GM08714 (cell line): ENCODE measurements at regions not wholly inside any gene's neighbourhood (a gene's known extent, or its start where the extent isn't known, plus 50 kb on each side); places are given as distances from the start of the nearest gene placed in this dataset.
"Not testable (repeated sequence)": the region's sequence is repeated elsewhere in the genome, so short reads cannot be mapped to it uniquely, and the experiment has no call there.

Source experiments
- H3K4me3 ChIP-seq: fragments of 200-500 bp; sonication (Bioruptor generic); 2 replicates; pipeline ENCODE4 v1.5.1; 2014; ENCODE audit warnings: mild to moderate bottlenecking, low read length, inconsistent platforms
- ZNF274 ChIP-seq: IDR thresholded peaks from 2 replicates; pipeline ENCODE4 v1.6.1; 2012; ENCODE audit warnings: mild to moderate bottlenecking, low read depth, low read length

DNA sequence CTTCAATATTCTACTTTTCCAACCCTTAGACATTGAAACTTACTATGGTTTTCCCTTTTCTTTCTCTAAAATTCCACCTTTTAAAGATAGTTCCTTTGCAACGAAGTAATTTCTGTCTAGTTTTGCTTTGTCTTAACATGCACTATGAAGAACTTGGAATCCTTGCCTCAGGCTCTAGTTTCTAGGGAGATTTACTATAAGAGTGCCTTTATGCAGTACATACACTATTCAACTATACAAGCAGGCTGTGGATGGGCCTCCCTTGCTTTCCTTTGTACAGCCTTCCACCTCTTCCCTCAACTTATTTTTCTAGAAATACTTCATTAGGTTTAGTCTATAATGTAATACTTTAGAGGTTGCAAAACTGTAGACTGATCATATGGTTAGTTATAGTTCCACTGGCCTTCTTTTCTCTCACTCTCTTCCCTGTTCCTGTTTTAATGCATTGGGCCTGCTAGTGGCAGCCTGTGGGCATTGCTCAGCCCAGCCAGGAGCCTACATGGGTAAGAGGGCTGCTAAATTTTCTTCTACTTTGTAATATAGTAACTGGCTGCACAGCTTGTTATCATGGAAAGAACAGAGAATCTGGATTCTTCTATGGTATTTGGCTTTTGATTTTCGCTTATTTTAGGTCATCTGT is 100.2 kb downstream of the C11orf87 start:
- no peak for TF ChIP-seq ZNF274
- no peak overlapping the region for H3K4me3 ChIP-seq

DNA sequence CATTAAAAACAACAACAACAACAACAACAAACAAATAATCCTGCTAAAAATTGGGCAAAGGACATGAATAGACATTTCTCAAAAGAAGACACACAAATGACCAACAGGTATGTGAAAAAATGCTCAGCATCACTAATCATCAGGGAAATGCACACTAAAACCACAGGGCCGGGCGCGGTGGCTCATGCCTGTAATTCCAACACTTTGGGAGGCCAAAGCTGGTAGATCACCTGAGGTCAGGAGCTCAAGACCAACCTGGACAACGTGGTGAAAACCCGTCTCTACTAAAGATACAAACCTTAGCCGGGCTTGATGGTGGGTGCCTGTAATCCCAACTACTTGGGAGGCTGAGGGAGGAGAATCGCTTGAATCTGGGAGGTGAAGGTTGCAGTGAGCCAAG is 103.6 kb downstream of the C11orf87 start:
- H3K4me3 ChIP-seq = not testable (repeated sequence)

DNA sequence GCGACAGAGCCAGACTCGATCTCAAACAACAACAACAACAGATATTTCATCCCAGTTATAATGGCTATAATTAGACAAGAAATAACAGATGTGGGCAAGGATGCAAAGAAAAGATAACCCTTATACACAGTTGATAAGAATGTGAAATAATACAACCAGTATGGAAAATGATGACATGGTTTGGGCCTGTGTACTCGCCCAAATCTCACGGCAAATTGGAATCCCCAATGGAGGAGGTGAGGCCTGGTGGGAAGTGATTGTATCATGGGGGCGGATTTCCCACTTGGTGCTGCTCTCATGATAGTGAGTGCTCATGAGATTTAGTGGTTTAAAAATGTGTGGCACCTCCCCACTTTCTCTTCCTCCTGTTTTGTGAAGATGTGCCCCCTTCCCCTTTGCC is 104.1 kb downstream of the C11orf87 start:
- no peak overlapping the region for H3K4me3 ChIP-seq
- no peak for TF ChIP-seq ZNF274

DNA sequence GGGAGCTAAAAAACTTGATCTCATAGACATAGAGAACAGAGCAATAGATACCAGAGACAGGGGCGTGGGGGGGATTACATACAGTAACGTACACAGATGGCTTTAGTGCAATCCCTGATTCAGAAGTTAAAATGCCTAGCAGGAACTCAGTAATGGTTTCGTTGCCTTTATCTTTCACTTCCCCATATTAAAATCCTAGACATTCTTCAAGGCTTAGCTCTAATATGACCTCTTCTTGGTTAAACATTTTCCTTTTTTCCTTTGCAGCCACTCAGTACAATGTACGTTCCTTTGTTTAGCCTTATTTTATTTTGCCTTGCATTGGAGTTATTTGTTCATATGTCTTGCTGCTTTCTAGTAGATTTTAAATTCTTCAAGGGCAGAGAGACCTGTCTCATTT is 104.9 kb downstream of the C11orf87 start:
- H3K4me3 ChIP-seq = no peak overlapping the region
- TF ChIP-seq ZNF274 = no peak

DNA sequence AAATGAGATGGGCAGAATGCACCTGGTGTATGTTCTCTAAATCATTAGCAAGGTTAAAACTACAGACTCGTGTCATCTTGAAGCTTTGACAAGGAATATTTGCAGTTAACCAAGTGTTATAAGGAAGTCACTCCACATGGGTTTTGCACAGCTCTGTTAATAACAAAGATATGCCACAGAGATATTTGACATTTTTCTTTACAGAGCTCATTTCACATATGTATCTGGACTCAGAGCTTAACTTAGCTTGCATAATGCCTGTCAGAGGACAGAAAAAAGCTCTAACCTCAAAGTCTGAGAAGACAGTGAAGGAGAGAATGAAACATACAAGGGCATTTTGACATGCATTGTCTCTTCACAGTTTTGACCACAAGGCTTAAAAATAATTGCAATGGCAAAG is 105.5 kb downstream of the C11orf87 start:
- no peak overlapping the region for H3K4me3 ChIP-seq
- no peak for TF ChIP-seq ZNF274

DNA sequence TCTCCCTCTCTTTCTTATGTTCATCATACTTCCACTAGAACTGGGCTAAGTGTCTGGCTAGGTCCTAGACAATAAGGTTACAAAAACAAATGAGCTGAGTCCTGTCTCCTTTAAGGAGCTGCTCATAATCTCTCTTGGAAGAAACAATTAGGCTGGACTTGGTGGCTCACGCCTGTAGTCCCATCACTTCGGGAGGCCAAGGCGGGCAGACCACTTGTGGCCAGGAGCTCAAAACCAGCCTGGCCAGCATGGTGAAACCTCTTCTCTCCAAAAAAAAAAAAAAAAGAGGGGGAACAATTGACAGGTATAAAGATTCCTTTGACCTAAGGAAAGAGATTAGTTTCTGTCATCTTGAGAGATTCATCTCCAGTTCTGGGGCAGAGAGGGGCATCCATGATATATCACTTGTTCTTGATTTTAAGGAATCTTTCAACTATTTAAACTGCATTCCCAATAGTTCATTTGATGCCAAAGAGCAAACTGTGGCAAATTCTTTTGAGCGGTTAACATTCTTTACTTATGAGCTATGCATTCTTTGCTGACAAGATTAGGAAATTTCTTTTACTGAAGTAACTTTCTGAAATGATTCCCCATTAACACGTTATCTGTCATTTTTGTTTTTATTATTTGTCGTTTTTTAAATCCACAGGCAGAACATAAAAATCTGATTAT is 125.5 kb downstream of the C11orf87 start:
- TF ChIP-seq ZNF274 = no peak
- H3K4me3 ChIP-seq = no peak overlapping the region

DNA sequence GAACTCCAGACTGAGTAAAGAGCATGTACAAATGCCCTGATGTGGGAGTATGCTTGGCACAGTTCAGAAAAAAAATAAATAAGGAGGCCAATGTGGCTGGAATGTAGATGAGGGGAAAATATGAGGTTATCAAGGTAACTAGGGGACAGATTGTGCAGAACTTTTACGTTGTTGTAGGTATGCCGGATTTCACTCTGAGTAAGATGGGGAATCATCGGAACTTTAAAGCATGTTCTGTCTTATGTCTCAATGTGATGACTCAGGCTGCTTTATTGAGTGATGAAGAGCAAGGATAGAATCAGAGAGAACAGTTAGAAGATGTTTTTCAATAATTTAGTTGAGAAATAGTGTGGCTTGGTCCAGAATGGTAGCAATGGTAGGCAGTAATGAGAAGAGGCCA is 130.4 kb downstream of the C11orf87 start:
- no peak for TF ChIP-seq ZNF274

DNA sequence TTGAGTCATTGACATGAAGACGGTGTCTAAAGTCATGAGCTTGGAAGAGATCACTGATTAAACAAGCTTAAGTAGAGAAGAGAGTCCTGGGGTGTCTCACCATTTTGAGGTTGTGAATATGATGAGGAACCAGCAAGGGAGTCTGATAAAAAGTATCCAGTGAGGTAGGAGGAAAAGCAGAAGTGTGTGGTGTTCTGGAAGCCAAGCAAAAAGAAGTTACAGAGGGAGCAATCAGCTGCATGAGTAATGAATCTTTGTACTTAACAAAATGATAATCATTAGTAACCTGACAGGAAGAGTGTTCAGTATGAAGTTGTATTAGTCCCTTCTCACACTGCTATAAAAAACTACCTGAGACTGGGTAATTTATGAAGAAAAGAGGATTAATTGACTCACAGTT is 131.3 kb downstream of the C11orf87 start:
- no peak overlapping the region for H3K4me3 ChIP-seq
- TF ChIP-seq ZNF274 = no peak

More for the DNA sequence above, 130.4 kb downstream of the C11orf87 start:
- H3K4me3 ChIP-seq = no peak overlapping the region

DNA sequence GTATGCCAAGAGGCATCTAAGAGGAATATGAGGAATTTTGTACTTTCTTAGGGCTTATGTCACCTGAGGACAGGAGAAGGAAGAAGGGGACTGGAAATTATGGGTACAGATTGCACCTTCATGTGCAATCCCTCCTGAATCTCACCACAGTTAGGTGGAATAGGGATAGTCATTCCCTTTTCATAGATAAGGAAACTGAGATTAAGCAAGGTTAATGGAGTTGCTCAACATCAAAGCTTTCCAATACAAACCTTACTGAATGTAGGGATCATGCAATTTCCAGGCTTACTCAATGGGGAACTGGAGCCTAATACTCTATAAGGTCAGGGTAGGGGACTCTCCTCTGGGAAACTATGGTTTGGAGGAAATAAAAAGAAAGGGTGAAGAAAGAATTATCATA is 133.0 kb downstream of the C11orf87 start:
- no peak overlapping the region for H3K4me3 ChIP-seq
- TF ChIP-seq ZNF274 = no peak

DNA sequence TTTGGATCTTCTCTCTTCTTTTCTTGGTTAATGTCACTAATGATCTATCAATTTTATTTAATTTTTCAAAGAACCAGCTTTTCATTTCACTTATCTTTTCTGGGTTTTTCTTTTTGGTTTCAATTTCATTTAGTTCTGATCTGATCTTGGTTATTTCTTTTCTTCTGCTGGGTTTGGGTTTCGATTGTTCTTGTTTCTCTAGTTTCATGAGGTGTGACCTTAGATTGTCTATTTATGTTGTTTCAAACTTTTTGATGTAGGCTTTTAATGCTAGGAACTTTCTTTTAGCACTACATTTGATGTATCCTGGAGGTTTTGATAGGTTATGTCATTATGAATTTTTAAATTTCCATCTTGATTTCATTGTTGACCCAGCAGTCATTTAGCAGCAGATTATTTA is 142.3 kb downstream of the C11orf87 start:
- H3K4me3 ChIP-seq = no peak overlapping the region
- TF ChIP-seq ZNF274 = no peak

DNA sequence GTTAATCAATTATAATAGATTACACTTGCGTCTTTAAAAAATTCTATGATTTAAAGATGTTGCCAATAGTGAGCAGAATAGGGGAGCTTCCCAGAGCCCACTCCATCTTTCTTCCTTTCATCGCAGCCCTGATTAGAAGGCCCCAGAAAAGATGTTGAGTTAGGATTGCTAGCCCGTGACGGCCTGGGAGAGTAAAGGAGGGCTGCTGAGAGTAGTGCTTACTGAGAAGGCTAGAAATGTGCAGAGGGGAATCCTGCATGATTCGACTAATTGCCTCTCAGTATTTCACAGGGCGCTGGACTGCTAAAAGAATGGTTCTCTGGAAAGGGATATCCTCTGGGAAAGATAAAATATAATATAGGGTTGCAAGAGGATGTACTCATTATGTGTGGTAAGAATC is 160.5 kb downstream of the C11orf87 start:
- TF ChIP-seq ZNF274 = no peak
- H3K4me3 ChIP-seq = no peak overlapping the region

DNA sequence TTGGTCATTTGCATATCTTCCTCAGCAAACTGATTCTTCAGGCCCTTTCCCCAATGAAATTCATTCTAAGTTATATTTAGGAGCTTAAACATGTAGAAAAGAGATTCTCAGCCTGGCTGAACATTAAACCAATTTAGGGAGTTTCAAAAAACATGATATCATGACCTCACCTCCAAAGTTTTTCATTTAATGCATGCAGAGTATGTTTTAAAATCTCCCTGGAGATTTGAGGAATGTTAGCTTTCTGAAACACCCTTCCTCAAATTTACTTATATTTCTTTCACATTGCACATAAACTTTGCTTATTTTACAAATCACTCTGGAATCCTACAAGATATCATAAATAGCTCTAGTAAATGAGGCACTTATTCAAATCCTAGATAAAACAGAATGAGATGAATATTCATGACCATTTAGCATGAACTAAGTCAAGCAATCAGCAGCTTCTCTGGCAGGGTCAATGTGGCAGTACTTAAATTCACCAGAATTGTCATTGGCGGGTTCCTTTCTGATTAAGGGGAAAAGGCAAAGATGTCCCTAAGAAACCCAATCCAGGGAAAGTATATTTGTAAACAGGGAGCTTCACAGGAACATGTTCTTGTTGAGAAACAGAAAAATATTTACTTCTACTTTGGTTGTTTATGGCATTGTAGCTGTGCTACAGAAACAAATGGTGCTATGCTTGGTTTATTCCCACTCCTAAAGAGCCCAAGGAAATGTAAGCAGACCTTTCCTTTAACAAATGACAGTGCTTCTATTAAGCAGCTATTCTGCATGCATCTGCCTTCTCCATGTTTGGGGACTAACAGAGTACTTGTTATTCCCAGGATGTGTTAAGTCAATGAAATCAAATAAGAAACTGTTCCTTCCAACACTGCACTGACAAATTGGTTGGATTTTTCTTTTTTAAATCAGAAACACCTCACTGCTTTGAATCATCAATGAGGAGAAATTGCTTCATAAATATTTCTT is 162.3 kb downstream of the C11orf87 start:
- no peak for TF ChIP-seq ZNF274
- no peak overlapping the region for H3K4me3 ChIP-seq

DNA sequence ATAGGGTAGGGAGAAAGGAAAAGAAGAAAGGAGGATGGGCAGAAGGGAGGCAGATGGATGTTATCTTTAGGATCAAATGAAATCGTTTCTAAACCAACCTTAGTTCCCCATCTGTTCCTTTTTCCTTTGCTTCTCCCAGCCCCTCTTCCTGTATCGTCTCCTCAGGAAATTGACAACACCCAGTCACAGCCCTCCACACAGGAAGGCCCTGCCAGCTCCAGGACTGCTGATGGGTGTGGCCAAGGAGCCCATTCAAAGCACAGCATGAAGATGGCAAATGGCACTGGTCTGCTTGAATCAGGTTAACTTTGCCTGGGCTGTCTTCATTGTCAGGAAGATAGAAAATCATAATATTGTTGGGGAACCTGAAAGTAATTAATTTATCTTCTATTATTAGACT is 164.8 kb downstream of the C11orf87 start:
- no peak overlapping the region for H3K4me3 ChIP-seq
- no peak for TF ChIP-seq ZNF274

DNA sequence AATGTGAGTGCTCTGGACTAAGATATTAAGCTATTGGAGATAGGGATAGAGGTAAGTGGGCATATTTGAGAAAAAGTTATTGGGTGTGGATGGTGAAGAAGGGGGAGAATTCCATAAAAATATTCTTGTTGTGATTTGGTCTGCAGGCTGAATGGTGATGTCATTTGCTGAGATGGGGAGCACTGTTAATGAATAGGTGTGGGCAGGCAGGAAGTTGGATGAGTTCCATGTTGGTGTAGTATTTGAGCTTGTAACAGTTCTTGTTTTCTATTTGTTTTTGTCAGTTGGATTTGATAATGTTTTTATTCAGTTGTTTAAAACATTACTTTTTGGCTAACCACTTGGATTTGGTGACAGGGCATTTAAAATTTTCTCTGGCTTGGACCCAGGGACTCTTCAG is 168.8 kb downstream of the C11orf87 start:
- no peak overlapping the region for H3K4me3 ChIP-seq
- TF ChIP-seq ZNF274 = no peak

DNA sequence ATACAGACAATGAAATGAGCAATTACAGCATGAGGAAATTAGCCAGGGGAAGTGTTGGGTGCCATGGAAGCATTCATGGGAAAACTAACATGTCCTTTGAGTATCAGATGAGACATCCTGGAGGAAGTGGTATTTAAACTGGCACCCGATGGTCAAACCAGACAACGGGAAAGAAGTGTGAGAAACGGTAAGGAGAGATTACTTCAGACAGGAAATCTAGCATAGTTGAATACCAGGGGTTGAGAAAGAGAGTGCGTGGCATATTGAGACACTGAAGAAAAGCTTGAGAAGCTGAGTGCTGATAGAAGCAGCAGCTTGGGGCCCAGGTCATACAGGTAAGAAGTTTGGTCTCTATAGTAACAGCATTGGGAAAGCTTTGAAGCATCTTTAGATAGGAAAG is 175.3 kb downstream of the C11orf87 start:
- TF ChIP-seq ZNF274 = no peak
- no peak overlapping the region for H3K4me3 ChIP-seq
